ENCODE measurements at regions not wholly inside any gene's neighbourhood (a gene's known extent, or its start where the extent isn't known, plus 50 kb on each side); places are given as distances from the start of the nearest gene placed in this dataset.

GRCh38 chr3:46080124-46080968 is 53.1 kb upstream of the XCR1 start:
- Histone ChIP-seq H3K4me3 (ENCODE audit: low read depth, low read length) (no peak overlapping the region), H3K36me3 (replicated peaks) (no peaks in the 10 kb centered on the region), H3K27me3 (replicated peaks) (no peaks in the 10 kb centered on the region), H3K27ac (no peak overlapping the region)
- in situ Hi-C loops (cut with HindIII; ENCODE audit: low pct_ligation_motif_present, low sequenced_read_pairs) = no loop called here
- no peak for DNase-seq
- TF ChIP-seq, protein P1, sequence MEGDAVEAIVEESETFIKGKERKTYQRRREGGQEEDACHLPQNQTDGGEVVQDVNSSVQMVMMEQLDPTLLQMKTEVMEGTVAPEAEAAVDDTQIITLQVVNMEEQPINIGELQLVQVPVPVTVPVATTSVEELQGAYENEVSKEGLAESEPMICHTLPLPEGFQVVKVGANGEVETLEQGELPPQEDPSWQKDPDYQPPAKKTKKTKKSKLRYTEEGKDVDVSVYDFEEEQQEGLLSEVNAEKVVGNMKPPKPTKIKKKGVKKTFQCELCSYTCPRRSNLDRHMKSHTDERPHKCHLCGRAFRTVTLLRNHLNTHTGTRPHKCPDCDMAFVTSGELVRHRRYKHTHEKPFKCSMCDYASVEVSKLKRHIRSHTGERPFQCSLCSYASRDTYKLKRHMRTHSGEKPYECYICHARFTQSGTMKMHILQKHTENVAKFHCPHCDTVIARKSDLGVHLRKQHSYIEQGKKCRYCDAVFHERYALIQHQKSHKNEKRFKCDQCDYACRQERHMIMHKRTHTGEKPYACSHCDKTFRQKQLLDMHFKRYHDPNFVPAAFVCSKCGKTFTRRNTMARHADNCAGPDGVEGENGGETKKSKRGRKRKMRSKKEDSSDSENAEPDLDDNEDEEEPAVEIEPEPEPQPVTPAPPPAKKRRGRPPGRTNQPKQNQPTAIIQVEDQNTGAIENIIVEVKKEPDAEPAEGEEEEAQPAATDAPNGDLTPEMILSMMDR (IDR thresholded peaks at IDR 0.05; ENCODE audit: low read depth, low read length, missing control alignments) = no peak

GRCh38 chr3:46078712-46079400 is 51.6 kb upstream of the XCR1 start:
- Histone ChIP-seq H3K27ac (no peak overlapping the region), H3K36me3 (replicated peaks) (no peaks in the 10 kb centered on the region), H3K27me3 (replicated peaks) (no peaks in the 10 kb centered on the region), H3K4me3 (ENCODE audit: low read depth, low read length) (no peak overlapping the region)
- in situ Hi-C loops (cut with HindIII; ENCODE audit: low pct_ligation_motif_present, low sequenced_read_pairs) = no loop called here
- TF ChIP-seq, protein P1 (IDR thresholded peaks at IDR 0.05; ENCODE audit: low read depth, low read length, missing control alignments) = peak; percentile 99
- peak; percentile 87 for DNase-seq
